ENCODE measurements at regions not wholly inside any gene's neighbourhood (a gene's known extent, or its start where the extent isn't known, plus 50 kb on each side); places are given as distances from the start of the nearest gene placed in this dataset.

GRCh38 chr14:89058697-89059096 is 234.2 kb downstream of the TTC8 start:
- POLR2A ChIA-PET, result no interaction called here
- Histone ChIP-seq H3K4me2 (replicated peaks; ENCODE audit: low read depth, low read length, poor library complexity, severe bottlenecking) (no peak overlapping the region), H3K4me1 (ENCODE audit: control insufficient read depth in 2 of 2, insufficient read depth in 2 of 2, low read length in 2 of 2) (no peaks in the 10 kb centered on the region), H3K9me3 (ENCODE audit: control extremely low read depth in 1 of 3, control insufficient read depth in 2 of 3, insufficient read depth in 1 of 3, low read length in 2 of 3) (peaks cover 0 to 3% (median 0%) of the 10 kb centered on the region in 3 donors), H2AFZ (ENCODE audit: insufficient read depth, low read depth, low read length, poor library complexity, severe bottlenecking) (no peak overlapping the region), H4K20me1 (ENCODE audit: control insufficient read depth, insufficient read depth, low read length, poor library complexity, severe bottlenecking) (no peaks in the 10 kb centered on the region), H3K27me3 (replicated peaks in 1 of 4; ENCODE audit: control extremely low read depth in 1 of 4, control insufficient read depth in 3 of 4, insufficient read depth in 4 of 4, low read length in 3 of 4) (peaks cover 0 to 8% (median 2%) of the 10 kb centered on the region in 4 experiments), H3K36me3 (replicated peaks in 1 of 2; ENCODE audit: control extremely low read depth in 1 of 2, control insufficient read depth in 1 of 2, extremely low read depth in 1 of 2, insufficient read depth in 2 of 2, low read length in 1 of 2) (no peaks in the 10 kb centered on the region), H3K4me3 (ENCODE audit: control extremely low read depth in 1 of 5, extremely low read depth in 1 of 5, insufficient read depth in 1 of 5, low read depth in 2 of 5, low read length in 4 of 5) (no peak overlapping the region), H3K27ac (ENCODE audit: low read length in 2 of 2) (no peak overlapping the region), H3K9ac (ENCODE audit: low read length) (no peak overlapping the region), H3K79me2 (ENCODE audit: control insufficient read depth, insufficient read depth, low read length) (no peaks in the 10 kb centered on the region)
- no peaks in the 10 kb centered on the region for H3K9me3 Mint-ChIP-seq (ENCODE audit: insufficient read depth)
- no peak overlapping the region for H3K27ac Mint-ChIP-seq
- no peaks in the 10 kb centered on the region for H3K4me1 Mint-ChIP-seq
- 100% methylated on average over 2 of the region's 3 CpGs for WGBS (ENCODE audit: insufficient coverage)
- peaks cover 3% of the 10 kb centered on the region for H3K27me3 Mint-ChIP-seq
- TF ChIP-seq EZH2 (IDR thresholded peaks at IDR 0.05; ENCODE audit: borderline replicate concordance, insufficient read depth, low read depth, low read length, poor library complexity, severe bottlenecking) (no peak), CTCF (IDR thresholded peaks at IDR 0.05) (no peak)
- ATAC-seq (ENCODE audit: low read depth) (no peak), DNase-seq (no peak)
- no peak overlapping the region for H3K4me3 Mint-ChIP-seq
- intact Hi-C loops (cut with micrococcal nuclease), result no loop called here
- CTCF ChIA-PET, result no interaction called here

DNA sequence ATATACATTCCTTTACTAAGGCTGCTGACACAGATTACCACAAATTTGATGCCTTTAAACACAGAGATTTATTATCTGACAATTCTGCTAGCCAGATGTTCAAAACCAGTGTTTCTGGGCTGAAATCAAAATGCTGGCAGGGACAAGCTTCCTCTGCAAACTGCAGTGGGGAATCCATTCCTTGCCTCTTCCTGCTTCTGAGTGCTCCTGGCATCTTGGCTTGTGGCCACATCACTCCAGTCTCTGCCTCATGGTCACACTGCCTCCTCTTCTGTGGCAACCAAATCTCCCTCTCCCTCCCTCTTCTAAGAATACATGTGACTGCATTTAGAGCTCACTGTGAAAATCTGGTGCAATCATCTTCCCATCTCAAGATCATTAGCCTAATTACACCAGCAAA is 235.7 kb downstream of the TTC8 start:
- DNase-seq (no peak), ATAC-seq (ENCODE audit: low read depth) (no peak)
- Mint-ChIP-seq H3K27ac (no peak overlapping the region), H3K4me1 (no peaks in the 10 kb centered on the region), H3K4me3 (no peak overlapping the region), H3K9me3 (ENCODE audit: insufficient read depth) (no peaks in the 10 kb centered on the region), H3K27me3 (peaks cover 9% of the 10 kb centered on the region)
- Histone ChIP-seq H3K9me3 (ENCODE audit: control extremely low read depth in 1 of 3, control insufficient read depth in 2 of 3, insufficient read depth in 1 of 3, low read length in 2 of 3) (peaks cover 0 to 3% (median 0%) of the 10 kb centered on the region in 3 donors), H2AFZ (ENCODE audit: insufficient read depth, low read depth, low read length, poor library complexity, severe bottlenecking) (no peak overlapping the region), H3K9ac (ENCODE audit: low read length) (no peak overlapping the region), H3K27me3 (replicated peaks in 1 of 4; ENCODE audit: control extremely low read depth in 1 of 4, control insufficient read depth in 3 of 4, insufficient read depth in 4 of 4, low read length in 3 of 4) (peaks cover 0 to 8% (median 2%) of the 10 kb centered on the region in 4 experiments), H3K79me2 (ENCODE audit: control insufficient read depth, insufficient read depth, low read length) (no peaks in the 10 kb centered on the region), H3K4me1 (ENCODE audit: control insufficient read depth in 2 of 2, insufficient read depth in 2 of 2, low read length in 2 of 2) (no peaks in the 10 kb centered on the region), H3K27ac (ENCODE audit: low read length in 2 of 2) (no peak overlapping the region), H4K20me1 (ENCODE audit: control insufficient read depth, insufficient read depth, low read length, poor library complexity, severe bottlenecking) (no peaks in the 10 kb centered on the region), H3K4me3 (ENCODE audit: control extremely low read depth in 1 of 5, extremely low read depth in 1 of 5, insufficient read depth in 1 of 5, low read depth in 2 of 5, low read length in 4 of 5) (no peak overlapping the region), H3K4me2 (replicated peaks; ENCODE audit: low read depth, low read length, poor library complexity, severe bottlenecking) (no peak overlapping the region), H3K36me3 (replicated peaks in 1 of 2; ENCODE audit: control extremely low read depth in 1 of 2, control insufficient read depth in 1 of 2, extremely low read depth in 1 of 2, insufficient read depth in 2 of 2, low read length in 1 of 2) (no peaks in the 10 kb centered on the region)
- ChIA-PET CTCF (no interaction called here), POLR2A (no interaction called here)
- TF ChIP-seq CTCF (IDR thresholded peaks at IDR 0.05) (no peak), EZH2 (IDR thresholded peaks at IDR 0.05; ENCODE audit: borderline replicate concordance, insufficient read depth, low read depth, low read length, poor library complexity, severe bottlenecking) (no peak)
- intact Hi-C loops (cut with micrococcal nuclease), result no loop called here

Data from B cell (primary cell).